ENCODE measurements at regions not wholly inside any gene's neighbourhood (a gene's known extent, or its start where the extent isn't known, plus 50 kb on each side); places are given as distances from the start of the nearest gene placed in this dataset.

GRCh38 chr12:124434951-124435805 is 132.2 kb downstream of the NCOR2 start:
- TF ChIP-seq POLR2AphosphoS5 (IDR thresholded peaks at IDR 0.05; ENCODE audit: low read depth, low read length) (no peak), POLR2A (IDR thresholded peaks at IDR 0.05; ENCODE audit: low read depth, low read length) (no peak), TAF1 (IDR thresholded peaks at IDR 0.05; ENCODE audit: low read depth, low read length) (no peak), POU2F2 (IDR thresholded peaks at IDR 0.05; ENCODE audit: low read depth, low read length) (no peak), SPI1 (IDR thresholded peaks at IDR 0.05; ENCODE audit: low read depth, low read length) (no peak), PAX5 (IDR thresholded peaks at IDR 0.05; ENCODE audit: insufficient read depth, low read length, severe bottlenecking) (no peak)

All from GM12891 (cell line).